ENCODE measurements at regions not wholly inside any gene's neighbourhood (a gene's known extent, or its start where the extent isn't known, plus 50 kb on each side); places are given as distances from the start of the nearest gene placed in this dataset.

- TF ChIP-seq POLR2A (IDR thresholded peaks at IDR 0.05) (no peak), CTCF (IDR thresholded peaks at IDR 0.05) (no peak)
These were observed 860.3 kb upstream of the NDST4 start for GRCh38 chr4:115973768-115974167.
